ENCODE measurements at regions not wholly inside any gene's neighbourhood (a gene's known extent, or its start where the extent isn't known, plus 50 kb on each side); places are given as distances from the start of the nearest gene placed in this dataset.
"Not testable (repeated sequence)": the region's sequence is repeated elsewhere in the genome, so short reads cannot be mapped to it uniquely, and the experiment has no call there.

- no peak for DNase-seq
Observed at GRCh38 chr2:239666855-239667376, 266.1 kb upstream of the HDAC4 start.

- DNase-seq: no peak
Observed at GRCh38 chr2:239666053-239666854, 265.4 kb upstream of the HDAC4 start.

DNA sequence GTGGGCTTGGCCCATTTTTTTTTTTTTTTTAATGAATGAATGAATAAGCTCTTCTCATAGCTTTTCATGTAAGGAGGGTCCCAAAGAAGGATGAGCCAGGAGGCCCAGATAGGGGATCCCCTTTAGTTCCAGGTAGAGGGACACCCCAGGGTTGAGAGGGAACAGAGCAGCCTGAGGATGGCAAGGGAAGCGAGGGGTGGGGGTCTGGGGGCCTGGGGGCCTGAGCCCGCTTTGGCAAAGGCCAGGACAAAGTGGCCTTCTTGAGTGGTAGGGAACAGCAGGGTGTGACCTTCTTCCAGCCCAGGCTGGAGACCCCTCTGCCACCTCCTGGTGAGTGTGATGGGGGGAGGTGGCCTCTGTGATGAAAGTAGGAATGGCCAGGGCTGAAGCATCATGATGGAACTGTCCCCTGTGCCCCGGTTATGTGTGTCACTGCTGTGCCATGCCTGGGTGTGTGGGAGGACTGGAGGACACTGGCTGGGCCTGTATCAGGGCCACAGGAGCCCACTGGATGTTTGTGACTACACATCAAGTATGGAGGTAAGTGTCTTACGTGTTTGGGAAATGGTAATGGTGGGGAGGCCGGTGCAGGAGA lies 263.5 kb upstream of the HDAC4 start:
- DNase-seq: no peak

- DNase-seq: no peak
Observed at GRCh38 chr2:239663364-239663924, 262.6 kb upstream of the HDAC4 start.

- DNase-seq: no peak
Observed at GRCh38 chr2:239662413-239663120, 261.7 kb upstream of the HDAC4 start.

DNA sequence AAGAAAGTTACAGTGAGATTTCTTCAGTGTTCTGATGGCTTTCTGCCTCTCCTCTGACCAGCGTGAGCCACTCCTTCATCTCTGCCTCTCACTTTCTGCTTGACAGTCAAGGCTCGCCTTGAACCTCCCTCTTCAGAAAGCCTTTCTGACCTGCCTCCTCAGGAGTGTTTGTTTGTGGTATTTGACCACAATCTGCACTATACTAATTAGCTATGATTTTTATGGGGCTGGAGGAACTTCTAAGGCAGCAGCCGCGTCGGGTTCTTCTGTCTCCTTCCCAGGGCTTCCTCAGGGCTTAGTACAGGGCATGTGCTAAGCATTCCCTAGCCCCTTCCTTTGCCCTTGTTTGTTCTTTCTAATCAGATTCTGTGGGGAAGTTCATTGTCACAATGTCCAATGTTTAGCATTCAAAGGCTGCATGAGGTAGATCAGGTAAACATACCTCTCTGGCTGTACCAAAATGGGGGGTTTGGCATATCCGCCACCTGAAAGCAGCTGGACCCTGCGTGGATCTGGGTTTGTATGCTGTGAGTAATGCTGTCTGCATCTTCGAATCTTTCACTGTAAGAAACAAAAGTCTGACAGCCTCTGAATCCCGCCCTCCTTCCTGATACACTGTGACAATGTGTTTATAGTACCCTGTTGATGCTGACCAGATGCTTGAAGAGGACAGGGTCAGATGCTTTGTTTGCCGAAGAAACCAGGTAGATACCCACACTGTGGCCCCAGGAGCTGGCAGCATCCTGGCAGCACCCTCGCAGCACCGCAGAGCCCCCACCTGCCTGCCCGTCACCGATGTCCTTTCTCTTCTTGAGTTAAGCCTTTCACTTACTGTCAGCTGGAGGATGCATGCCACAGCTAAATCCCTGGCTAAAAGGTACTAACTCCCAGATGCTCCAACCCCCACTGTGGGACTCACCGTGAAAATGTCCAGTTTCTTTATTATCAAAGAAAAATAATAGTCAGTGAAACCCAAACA lies 260.8 kb upstream of the HDAC4 start:
- DNase-seq: no peak

- no peak for DNase-seq
Observed at GRCh38 chr2:239660390-239661230, 259.8 kb upstream of the HDAC4 start.

- DNase-seq: no peak
Observed at GRCh38 chr2:239657992-239658391, 257.2 kb upstream of the HDAC4 start.

DNA sequence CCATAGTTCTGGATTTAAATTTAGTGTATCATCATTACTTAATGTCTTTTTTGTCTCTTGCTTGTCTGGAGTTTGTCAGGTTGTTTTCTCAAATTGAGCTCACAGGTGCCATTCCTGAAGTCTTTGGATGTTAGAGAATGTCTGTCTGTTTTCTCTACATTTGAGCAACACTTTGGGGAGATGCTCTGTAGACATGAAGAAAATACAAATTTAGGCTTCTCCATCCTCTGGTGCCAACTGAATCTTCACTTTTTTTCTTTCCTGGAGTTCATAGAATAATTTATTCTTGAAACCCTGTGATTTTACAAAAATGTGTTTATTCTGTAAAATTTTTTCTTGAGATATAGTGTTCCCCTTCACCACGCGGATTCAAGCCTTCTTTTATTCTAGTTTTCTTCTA lies 256.4 kb upstream of the HDAC4 start:
- DNase-seq: no peak

DNA sequence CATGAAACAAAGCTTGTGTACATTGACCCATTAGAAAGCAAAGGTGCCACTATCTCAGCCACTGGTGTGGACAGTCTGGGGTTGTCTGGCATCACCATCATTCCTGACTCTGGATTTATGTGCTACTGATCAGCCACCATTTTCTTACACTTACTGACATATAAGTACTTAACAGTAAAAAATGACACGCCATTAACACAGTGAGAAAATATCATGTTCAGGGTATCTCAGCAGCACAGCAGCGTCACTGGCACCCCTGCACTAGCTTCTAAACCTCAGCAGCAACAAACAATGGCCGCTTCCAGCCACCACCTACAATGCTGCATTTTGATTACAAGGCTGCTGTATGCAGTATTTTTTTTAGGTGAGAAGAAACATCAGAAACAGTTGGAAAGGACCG lies 253.4 kb upstream of the HDAC4 start:
- DNase-seq: no peak

DNA sequence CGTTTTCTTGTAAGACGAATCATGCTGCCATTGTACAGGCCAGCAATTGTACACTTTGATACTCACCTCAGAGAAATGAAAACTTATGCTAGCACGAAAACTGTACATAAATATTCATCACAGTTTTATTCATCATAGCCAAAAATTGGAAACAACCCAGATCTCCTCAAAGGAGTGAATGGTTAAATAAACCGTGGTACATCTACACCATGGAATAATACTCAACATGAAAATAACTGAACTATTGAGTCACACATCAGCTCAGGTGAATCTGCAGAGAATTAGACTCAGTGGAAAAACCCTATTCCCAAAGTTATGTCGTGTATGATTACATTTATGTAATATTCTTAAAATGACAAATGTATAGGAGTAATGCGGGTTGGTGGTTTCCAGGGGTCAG lies 251.0 kb upstream of the HDAC4 start:
- no peak for DNase-seq

GRCh38 chr2:239650674-239651073 lies 249.9 kb upstream of the HDAC4 start:
- no peak for DNase-seq

GRCh38 chr2:239649309-239649708 lies 248.5 kb upstream of the HDAC4 start:
- no peak for DNase-seq

- DNase-seq: no peak
Observed at GRCh38 chr2:239648607-239649006, 247.8 kb upstream of the HDAC4 start.

DNA sequence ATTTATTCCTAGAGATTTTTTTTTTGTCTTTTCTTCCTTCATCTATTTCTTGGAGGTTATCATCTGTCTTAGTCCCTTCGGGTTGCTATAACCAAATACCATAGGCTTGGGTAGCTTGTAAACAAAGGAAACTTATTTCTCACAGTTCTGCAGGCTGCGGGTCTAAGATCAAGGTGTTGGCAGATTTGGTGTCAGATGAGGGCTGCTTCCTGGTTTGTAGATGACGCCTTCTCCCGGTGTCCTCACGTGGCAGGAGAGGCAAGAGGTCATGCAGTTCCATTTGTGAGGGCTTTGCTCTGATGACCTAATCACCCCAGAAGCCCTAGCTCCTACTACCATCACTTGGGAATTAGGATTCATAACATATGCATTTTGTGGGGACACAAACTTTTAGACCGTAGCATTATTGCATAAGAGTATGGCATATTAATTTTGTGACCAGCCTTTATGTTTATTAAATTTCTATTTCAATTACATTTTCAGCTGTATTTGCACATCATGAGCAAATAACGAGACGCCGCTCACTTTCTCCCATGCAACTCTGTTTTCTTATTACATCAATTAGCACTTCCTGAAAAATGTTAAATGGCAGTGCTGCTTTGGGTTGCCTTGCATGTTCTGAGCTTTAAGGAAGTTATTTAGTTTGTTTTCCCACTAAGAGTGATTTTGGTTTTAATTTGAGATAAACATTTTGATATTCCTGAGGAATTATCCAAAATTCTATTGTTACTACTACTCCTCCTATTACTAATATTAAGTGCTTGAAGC lies 246.4 kb upstream of the HDAC4 start:
- no peak for DNase-seq

- no peak for DNase-seq
Observed at GRCh38 chr2:239646184-239646583, 245.4 kb upstream of the HDAC4 start.

DNA sequence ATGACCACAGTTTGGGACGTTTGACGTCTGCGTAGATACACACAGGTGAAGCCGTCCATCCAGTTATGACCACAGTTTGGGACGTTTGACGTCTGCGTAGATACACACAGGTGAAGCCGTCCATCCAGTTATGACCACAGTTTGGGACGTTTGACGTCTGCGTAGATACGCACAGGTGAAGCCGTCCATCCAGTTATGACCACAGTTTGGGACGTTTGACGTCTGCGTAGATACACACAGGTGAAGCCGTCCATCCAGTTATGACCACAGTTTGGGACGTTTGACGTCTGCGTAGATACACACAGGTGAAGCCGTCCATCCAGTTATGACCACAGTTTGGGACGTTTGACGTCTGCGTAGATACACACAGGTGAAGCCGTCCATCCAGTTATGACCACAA lies 243.8 kb upstream of the HDAC4 start:
- not testable (repeated sequence) for DNase-seq

DNA sequence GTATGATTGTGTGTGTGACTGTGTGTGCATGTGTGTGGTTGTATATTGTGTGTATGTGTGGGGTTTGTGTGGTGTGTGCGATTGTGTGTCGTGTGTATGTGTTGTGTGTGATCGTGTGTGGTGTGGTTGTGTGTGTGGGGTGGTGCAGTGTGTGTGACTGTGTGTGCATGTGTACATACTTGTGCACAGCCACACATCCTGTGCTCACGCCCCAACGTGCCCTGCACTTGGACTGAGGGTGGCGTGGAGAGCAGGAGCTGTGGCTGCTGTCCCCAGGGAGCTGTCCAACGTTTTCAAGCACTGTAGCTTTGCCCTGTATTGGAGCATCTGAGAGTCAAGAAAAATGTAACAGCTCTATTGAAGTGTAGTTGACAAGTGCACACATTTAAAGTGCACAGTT lies 243.2 kb upstream of the HDAC4 start:
- DNase-seq: no peak

- no peak for DNase-seq
Observed at GRCh38 chr2:239642406-239643004, 241.7 kb upstream of the HDAC4 start.

DNA sequence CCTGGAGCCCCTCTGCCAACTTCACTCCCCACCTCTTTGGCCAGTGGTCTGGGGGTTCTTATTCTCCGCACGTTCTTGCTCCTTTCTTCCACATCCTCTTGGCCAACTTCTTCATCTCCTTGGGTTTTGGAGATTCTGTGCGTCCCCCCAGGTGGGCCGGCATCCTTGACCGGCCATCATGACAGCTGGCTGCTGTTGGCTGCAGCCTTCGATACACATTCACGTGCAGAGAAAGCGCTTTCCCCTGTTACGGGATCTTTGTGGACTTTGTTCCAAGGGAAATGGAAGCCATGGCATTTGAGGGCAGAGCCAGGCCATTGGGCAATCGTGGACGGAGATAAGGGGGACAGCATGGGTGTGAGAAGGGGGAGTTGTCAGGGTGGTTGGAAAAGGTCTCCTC lies 241.1 kb upstream of the HDAC4 start:
- not testable (repeated sequence) for DNase-seq

Data from KG1 (cell line).